ENCODE measurements at regions not wholly inside any gene's neighbourhood (a gene's known extent, or its start where the extent isn't known, plus 50 kb on each side); places are given as distances from the start of the nearest gene placed in this dataset.

GRCh38 chr2:41879235-41879916 lies 168.4 kb upstream of the PKDCC start:
- 16 to 35% (median 25%) methylated on average over 9 to 10 of the region's 10 CpGs for WGBS, 5 donors
- no peak overlapping the region for H3K4me3 ChIP-seq
- peaks cover 0 to 11% (median 0%) of the 10 kb centered on the region in 6 donors for H3K4me1 ChIP-seq
- no peaks in the 10 kb centered on the region for H3K9me3 ChIP-seq
- TF ChIP-seq POLR2AphosphoS5 (IDR thresholded peaks at IDR 0.05) (no peak), POLR2A (IDR thresholded peaks at IDR 0.05) (no peak), CTCF (IDR thresholded peaks at IDR 0.05 in 8 of 11, conservative IDR thresholded peaks at IDR 0.05 in 3 of 11) (no peak)
- intact Hi-C loops (cut with DNase I; ENCODE audit: low total_unique reads) = no loop called here
- peaks cover 0 to 7% (median 0%) of the 10 kb centered on the region in 7 donors for H3K27me3 ChIP-seq (replicated peaks in 1 of 7)
- peak overlapping the region in 5 of 8 donors; percentile 7 to 26 (median 21) for H3K27ac ChIP-seq
- DNase-seq = no peak
- no peaks in the 10 kb centered on the region for H3K36me3 ChIP-seq

- no peak for DNase-seq
- intact Hi-C loops (cut with DNase I; ENCODE audit: low total_unique reads) = no loop called here
- peak overlapping the region in 1 of 8 donors; percentile 8 for H3K27ac ChIP-seq
- H3K4me3 ChIP-seq = no peak overlapping the region
- peaks cover 0 to 11% (median 0%) of the 10 kb centered on the region in 6 donors for H3K4me1 ChIP-seq
- H3K36me3 ChIP-seq = no peaks in the 10 kb centered on the region
- H3K27me3 ChIP-seq (replicated peaks in 1 of 7) = peaks cover 0 to 7% (median 0%) of the 10 kb centered on the region in 7 donors
- WGBS, 5 donors = 74 to 84% (median 78%) methylated on average over 3 of the region's 3 CpGs
- no peak for TF ChIP-seq CTCF (IDR thresholded peaks at IDR 0.05 in 8 of 11, conservative IDR thresholded peaks at IDR 0.05 in 3 of 11)
- no peak for TF ChIP-seq POLR2A (IDR thresholded peaks at IDR 0.05)
- TF ChIP-seq POLR2AphosphoS5 (IDR thresholded peaks at IDR 0.05) = no peak
- H3K9me3 ChIP-seq = no peaks in the 10 kb centered on the region
Measured at GRCh38 chr2:41880561-41881243, 167.1 kb upstream of the PKDCC start.

- TF ChIP-seq POLR2A (IDR thresholded peaks at IDR 0.05) = no peak
- no peak for TF ChIP-seq POLR2AphosphoS5 (IDR thresholded peaks at IDR 0.05)
- no peak for TF ChIP-seq CTCF (IDR thresholded peaks at IDR 0.05 in 8 of 11, conservative IDR thresholded peaks at IDR 0.05 in 3 of 11)
- no peak overlapping the region for H3K27ac ChIP-seq
- peaks cover 0 to 7% (median 0%) of the 10 kb centered on the region in 7 donors for H3K27me3 ChIP-seq (replicated peaks in 1 of 7)
- no peaks in the 10 kb centered on the region for H3K36me3 ChIP-seq
- H3K4me3 ChIP-seq = no peak overlapping the region
- intact Hi-C loops (cut with DNase I; ENCODE audit: low total_unique reads) = no loop called here
- peaks cover 0 to 11% (median 0%) of the 10 kb centered on the region in 6 donors for H3K4me1 ChIP-seq
- whole genome bisulfite sequencing, 5 donors = 61 to 90% (median 79%) methylated on average over 3 of the region's 3 CpGs
- H3K9me3 ChIP-seq = no peaks in the 10 kb centered on the region
- no peak for DNase-seq
Measured at GRCh38 chr2:41881249-41881648, 166.6 kb upstream of the PKDCC start.

- 71 to 82% (median 78%) methylated on average over 5 of the region's 5 CpGs for WGBS, 5 donors
- Histone ChIP-seq H3K27ac (no peak overlapping the region), H3K27me3 (replicated peaks in 1 of 7) (no peaks in the 10 kb centered on the region), H3K9me3 (no peaks in the 10 kb centered on the region), H3K4me3 (no peak overlapping the region), H3K36me3 (no peaks in the 10 kb centered on the region), H3K4me1 (peaks cover 0 to 1% (median 0%) of the 10 kb centered on the region in 6 donors)
- intact Hi-C loops (cut with DNase I; ENCODE audit: low total_unique reads) = no loop called here
- DNase-seq = no peak
- TF ChIP-seq CTCF (IDR thresholded peaks at IDR 0.05 in 8 of 11, conservative IDR thresholded peaks at IDR 0.05 in 3 of 11) (no peak), POLR2A (IDR thresholded peaks at IDR 0.05) (no peak), POLR2AphosphoS5 (IDR thresholded peaks at IDR 0.05) (no peak)
Measured at GRCh38 chr2:41884718-41885117, 163.1 kb upstream of the PKDCC start.
